T-helper 17 cell (primary cell): ENCODE measurements at regions not wholly inside any gene's neighbourhood (a gene's known extent, or its start where the extent isn't known, plus 50 kb on each side); places are given as distances from the start of the nearest gene placed in this dataset.

Experiments
- ATAC-seq: fragments of 150-1000 bp; cut with Tn5 transposase; 2 replicates; pipeline ENCODE4 v1.10.0; 2021; ENCODE audit warnings: mild to moderate bottlenecking, moderate library complexity
- DNase-seq, 3 donors: peaks; one replicate each; pipeline versions ENCODE4 v3.0.0 to v3.0.0-alpha.2; 2020 to 2021
- H3K9me3 ChIP-seq: one replicate; pipeline ENCODE4 v1.7.0; 2013; ENCODE audit warnings: low read length, mild to moderate bottlenecking; ENCODE audit not compliant: control insufficient read depth, poor library complexity, severe bottlenecking
- H3K27ac Mint-ChIP-seq: one replicate; pipeline ENCODE4 v1.8.0; 2022; ENCODE audit warnings: mild to moderate bottlenecking, moderate library complexity, mixed read lengths
- H3K27me3 Mint-ChIP-seq: one replicate; pipeline ENCODE4 v1.8.0; 2022; ENCODE audit warnings: mixed read lengths
- H3K36me3 Mint-ChIP-seq: one replicate; pipeline ENCODE4 v1.8.0; 2022; ENCODE audit warnings: low read depth, mixed read lengths
- H3K4me1 Mint-ChIP-seq: one replicate; pipeline ENCODE4 v1.8.0; 2022; ENCODE audit warnings: mild to moderate bottlenecking, mixed read lengths
- H3K4me3 Mint-ChIP-seq: one replicate; pipeline ENCODE4 v1.8.0; 2022; ENCODE audit warnings: mild to moderate bottlenecking, moderate library complexity, mixed read lengths

DNA sequence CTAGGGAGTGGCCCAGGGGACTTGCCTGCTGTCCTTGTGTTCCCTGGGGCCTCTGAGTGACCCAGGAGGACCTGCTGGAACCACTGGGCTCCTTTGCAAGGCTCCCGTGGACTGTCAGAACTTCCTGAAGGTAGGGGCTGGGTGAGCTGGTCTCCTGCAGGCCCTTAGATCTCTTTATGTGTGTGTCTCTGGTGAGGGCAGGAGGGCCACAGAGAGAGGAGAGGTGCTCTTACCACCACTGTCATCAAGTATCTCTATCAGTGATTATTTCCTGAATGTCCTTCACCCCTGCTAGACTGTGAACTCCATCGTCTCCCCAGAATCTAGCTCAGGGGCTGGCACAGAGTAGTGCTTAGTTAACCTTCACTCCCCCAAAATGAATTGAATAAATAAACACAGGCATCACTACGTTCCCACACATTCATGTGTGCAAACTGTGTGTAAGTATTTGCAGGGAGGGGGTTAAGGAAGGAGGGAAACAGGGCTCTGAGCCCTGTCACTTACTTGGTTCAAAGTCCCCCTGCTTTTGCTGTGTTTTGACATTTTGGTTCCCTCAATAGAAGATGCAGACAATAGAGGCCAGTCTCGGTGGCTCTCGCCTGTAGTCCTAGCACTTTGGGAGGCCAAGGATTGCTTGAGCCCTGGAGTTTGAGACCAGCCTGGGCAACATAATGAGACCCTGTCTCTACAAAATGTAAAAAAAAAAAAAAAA lies 100.8 kb upstream of the HAAO start:
- DNase-seq (no peak), ATAC-seq (no peak)
- peaks cover 2% of the 10 kb centered on the region for H3K4me1 Mint-ChIP-seq
- no peaks in the 10 kb centered on the region for H3K9me3 ChIP-seq
- no peak overlapping the region for H3K27ac Mint-ChIP-seq
- peaks cover 30% of the 10 kb centered on the region for H3K27me3 Mint-ChIP-seq
- no peak overlapping the region for H3K4me3 Mint-ChIP-seq
- H3K36me3 Mint-ChIP-seq = no peaks in the 10 kb centered on the region

DNA sequence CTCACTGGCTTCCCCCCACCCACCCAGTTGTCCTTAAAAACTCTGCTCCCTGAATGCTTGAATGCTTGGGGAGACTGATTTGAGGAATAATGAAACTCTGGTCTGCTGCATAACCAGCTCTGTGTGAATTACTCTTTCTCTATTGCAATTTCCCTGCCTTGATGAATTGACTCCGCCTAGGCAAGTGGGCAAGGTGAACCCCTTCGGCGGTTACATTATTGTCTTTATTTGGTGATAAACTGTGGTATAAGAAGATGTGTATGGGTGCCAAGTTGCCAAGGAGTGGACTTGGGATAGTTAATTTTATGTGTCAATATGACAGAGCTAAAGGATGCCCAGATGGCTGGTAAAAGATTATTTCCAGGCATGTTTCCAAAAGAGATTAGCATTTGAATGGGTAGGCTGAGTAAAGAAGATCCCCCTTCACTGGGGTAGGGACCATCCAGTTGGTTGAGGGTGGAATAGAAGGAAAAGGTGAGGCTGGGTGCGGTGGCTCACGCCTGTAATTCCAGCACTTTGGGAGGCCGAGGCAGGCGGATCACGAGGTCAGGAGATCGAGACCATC lies 98.5 kb upstream of the HAAO start:
- H3K9me3 ChIP-seq = no peaks in the 10 kb centered on the region
- DNase-seq (no peak), ATAC-seq (no peak)
- no peaks in the 10 kb centered on the region for H3K4me1 Mint-ChIP-seq
- no peaks in the 10 kb centered on the region for H3K36me3 Mint-ChIP-seq
- H3K4me3 Mint-ChIP-seq = no peak overlapping the region
- no peak overlapping the region for H3K27ac Mint-ChIP-seq
- H3K27me3 Mint-ChIP-seq = peaks cover 30% of the 10 kb centered on the region

GRCh38 chr2:42888321-42889245 lies 96.2 kb upstream of the HAAO start:
- Mint-ChIP-seq H3K36me3 (no peaks in the 10 kb centered on the region), H3K4me1 (no peaks in the 10 kb centered on the region), H3K4me3 (no peak overlapping the region), H3K27me3 (peaks cover 25% of the 10 kb centered on the region), H3K27ac (no peak overlapping the region)
- H3K9me3 ChIP-seq = no peaks in the 10 kb centered on the region
- DNase-seq (no peak), ATAC-seq (no peak)

GRCh38 chr2:42886921-42887320 lies 94.5 kb upstream of the HAAO start:
- ATAC-seq = no peak
- H3K9me3 ChIP-seq = no peaks in the 10 kb centered on the region
- Mint-ChIP-seq H3K4me3 (no peak overlapping the region), H3K36me3 (no peaks in the 10 kb centered on the region), H3K4me1 (no peaks in the 10 kb centered on the region), H3K27me3 (peaks cover 14% of the 10 kb centered on the region), H3K27ac (no peak overlapping the region)
- DNase-seq = no peak

- H3K9me3 ChIP-seq = no peaks in the 10 kb centered on the region
- Mint-ChIP-seq H3K4me3 (no peak overlapping the region), H3K36me3 (no peaks in the 10 kb centered on the region), H3K27me3 (no peaks in the 10 kb centered on the region), H3K27ac (no peak overlapping the region), H3K4me1 (no peaks in the 10 kb centered on the region)
- DNase-seq = no peak
- no peak for ATAC-seq
These were observed 90.4 kb upstream of the HAAO start for GRCh38 chr2:42882756-42883155.

DNA sequence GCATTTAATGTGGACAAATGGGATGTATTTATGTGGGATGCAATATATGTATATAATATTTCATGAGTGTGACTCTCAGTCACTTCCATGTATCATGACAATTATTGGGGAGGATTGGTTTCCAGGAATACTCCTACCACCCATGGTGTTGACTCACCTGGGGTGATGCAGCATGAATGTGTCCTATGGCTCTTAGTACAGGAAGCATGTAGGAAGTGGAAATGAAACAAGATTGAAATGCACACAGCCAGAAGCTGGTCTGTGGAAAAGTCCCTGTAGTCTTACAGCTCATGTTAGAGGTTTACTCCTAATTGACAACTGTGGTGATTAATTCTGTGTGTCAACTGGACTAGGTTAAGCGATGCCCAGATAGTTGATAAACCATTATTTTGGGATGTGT lies 89.3 kb upstream of the HAAO start:
- no peak for ATAC-seq
- no peaks in the 10 kb centered on the region for H3K9me3 ChIP-seq
- no peak overlapping the region for H3K27ac Mint-ChIP-seq
- H3K4me3 Mint-ChIP-seq = no peak overlapping the region
- no peaks in the 10 kb centered on the region for H3K36me3 Mint-ChIP-seq
- H3K4me1 Mint-ChIP-seq = no peaks in the 10 kb centered on the region
- no peak for DNase-seq
- H3K27me3 Mint-ChIP-seq = no peaks in the 10 kb centered on the region

DNA sequence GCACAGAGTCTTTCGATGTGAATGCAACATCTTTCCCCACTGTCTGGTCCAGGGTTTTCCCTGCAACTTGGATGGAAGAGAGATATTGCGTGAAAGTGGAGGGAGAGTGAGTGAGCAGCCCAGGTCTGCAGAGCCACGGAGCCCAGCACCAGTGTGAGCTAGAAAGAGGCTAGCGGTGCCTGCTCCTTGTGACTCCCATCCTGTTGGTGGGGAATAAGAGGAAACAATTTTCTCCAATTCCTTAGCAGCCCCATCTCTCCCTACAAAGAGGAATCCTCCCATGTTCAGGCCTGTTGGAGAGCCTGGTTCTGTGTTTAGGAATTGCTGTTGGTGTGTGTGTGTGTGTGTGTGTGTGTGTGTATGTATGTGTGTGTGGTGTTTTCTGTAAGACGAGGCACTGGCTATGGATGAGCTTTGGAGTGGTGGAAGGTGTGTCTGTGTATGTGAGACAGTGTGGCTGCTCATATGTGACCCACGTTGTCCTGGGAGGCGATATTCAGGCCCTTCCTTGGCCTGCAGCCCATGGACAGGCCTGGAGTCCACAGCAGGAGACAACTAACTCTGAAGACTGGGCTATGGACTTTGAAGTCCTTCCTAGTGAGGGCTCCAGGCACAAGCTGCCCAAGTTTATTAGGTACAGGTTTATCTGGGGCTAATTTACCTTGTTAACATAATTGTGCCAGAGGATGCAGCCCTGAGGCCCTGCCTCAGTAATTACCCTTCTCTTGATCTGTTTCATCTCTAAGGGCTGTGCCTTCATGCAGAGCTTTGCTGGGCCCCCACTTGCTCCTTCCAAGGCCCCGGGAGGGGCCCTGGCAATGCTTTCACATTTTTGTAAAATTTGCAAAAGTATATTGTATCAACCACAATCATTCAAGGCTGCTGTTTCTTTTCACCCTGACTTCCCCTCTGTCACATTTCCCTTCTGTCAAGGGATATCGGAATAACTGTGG lies 88.6 kb upstream of the HAAO start:
- ATAC-seq = no peak
- Mint-ChIP-seq H3K36me3 (no peaks in the 10 kb centered on the region), H3K4me1 (no peaks in the 10 kb centered on the region)

DNA sequence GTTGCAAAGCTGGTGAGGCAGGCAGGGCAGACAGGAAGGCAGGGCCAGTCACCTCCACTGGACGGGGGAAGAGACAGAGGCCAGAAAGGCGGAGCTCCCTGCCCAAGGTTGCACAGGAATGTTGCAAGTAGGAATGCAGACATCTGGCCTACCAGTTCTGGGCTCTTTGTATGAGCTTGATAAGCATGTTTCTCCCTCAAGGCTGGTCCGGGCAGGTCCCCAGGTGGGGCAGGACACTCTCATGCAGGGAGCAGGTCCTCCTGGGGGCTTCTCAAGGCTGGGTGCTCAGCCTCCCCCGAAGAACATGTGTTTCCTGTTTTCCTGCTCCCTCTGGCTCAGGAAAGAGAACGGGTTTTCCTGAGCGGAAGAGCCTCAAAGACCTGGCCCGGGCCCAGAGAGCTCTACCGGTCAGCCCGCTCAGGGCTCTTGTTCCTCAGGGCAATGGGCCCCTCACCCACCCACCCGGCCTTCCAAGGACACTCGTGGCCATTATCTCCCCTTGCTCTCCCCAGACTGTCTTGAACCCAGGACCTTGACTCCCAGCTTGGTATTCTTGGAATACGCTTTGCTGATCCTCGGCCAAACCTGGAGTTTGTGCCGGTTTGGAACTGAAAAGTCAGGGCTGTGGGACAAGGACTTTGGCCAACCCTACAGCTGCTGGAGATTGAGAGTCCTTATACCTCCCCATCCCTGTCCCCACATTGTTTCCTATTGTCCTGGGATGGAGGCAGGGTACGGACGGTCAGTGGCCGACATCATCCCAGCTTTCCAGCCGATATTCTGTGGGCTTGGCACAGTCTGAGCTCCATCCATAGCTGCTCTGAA lies 87.7 kb upstream of the HAAO start:
- DNase-seq = no peak

More for the DNA sequence above, 88.6 kb upstream of the HAAO start:
- H3K27ac Mint-ChIP-seq = no peak overlapping the region
- no peak overlapping the region for H3K4me3 Mint-ChIP-seq
- no peaks in the 10 kb centered on the region for H3K9me3 ChIP-seq
- no peaks in the 10 kb centered on the region for H3K27me3 Mint-ChIP-seq
- DNase-seq = no peak

GRCh38 chr2:42879121-42879705 lies 86.8 kb upstream of the HAAO start:
- ATAC-seq (no peak), DNase-seq (no peak)
- H3K4me3 Mint-ChIP-seq = no peak overlapping the region
- no peaks in the 10 kb centered on the region for H3K27me3 Mint-ChIP-seq
- H3K27ac Mint-ChIP-seq = no peak overlapping the region
- H3K9me3 ChIP-seq = no peaks in the 10 kb centered on the region
- no peaks in the 10 kb centered on the region for H3K36me3 Mint-ChIP-seq
- H3K4me1 Mint-ChIP-seq = no peaks in the 10 kb centered on the region

More for the DNA sequence above, 87.7 kb upstream of the HAAO start:
- Mint-ChIP-seq H3K4me1 (no peaks in the 10 kb centered on the region), H3K4me3 (no peak overlapping the region), H3K36me3 (no peaks in the 10 kb centered on the region), H3K27ac (no peak overlapping the region), H3K27me3 (no peaks in the 10 kb centered on the region)
- no peaks in the 10 kb centered on the region for H3K9me3 ChIP-seq
- no peak for ATAC-seq

- H3K4me3 Mint-ChIP-seq = no peak overlapping the region
- no peak for ATAC-seq
These were observed 86.2 kb upstream of the HAAO start for GRCh38 chr2:42878581-42878980.

GRCh38 chr2:42877936-42878335 lies 85.6 kb upstream of the HAAO start:
- Mint-ChIP-seq H3K4me3 (no peak overlapping the region), H3K36me3 (no peaks in the 10 kb centered on the region), H3K4me1 (no peaks in the 10 kb centered on the region), H3K27ac (no peak overlapping the region), H3K27me3 (no peaks in the 10 kb centered on the region)
- ATAC-seq (no peak), DNase-seq (no peak)
- no peaks in the 10 kb centered on the region for H3K9me3 ChIP-seq

More at GRCh38 chr2:42878581-42878980, 86.2 kb upstream of the HAAO start:
- no peaks in the 10 kb centered on the region for H3K9me3 ChIP-seq
- no peaks in the 10 kb centered on the region for H3K36me3 Mint-ChIP-seq
- no peak for DNase-seq
- no peaks in the 10 kb centered on the region for H3K4me1 Mint-ChIP-seq
- H3K27me3 Mint-ChIP-seq = no peaks in the 10 kb centered on the region
- H3K27ac Mint-ChIP-seq = no peak overlapping the region

DNA sequence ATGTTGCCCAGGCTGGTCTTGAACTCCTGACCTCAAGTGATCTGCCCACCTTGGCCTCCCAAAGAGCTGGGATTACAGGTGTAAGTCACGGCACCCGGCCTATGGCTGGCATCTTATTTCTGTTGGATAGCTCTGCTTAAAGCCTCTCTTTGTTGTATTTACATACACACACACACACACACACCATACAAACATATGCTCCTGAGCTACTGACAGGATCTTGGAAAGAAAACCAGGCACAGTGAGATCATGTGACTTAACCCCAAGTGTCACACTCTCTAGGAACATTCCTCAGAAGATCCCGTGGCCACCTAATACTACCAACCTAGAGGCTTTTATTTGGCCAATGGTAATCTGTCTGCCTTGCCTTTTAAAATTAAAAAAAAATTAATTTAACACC lies 85.1 kb upstream of the HAAO start:
- H3K27me3 Mint-ChIP-seq = no peaks in the 10 kb centered on the region
- no peaks in the 10 kb centered on the region for H3K9me3 ChIP-seq
- DNase-seq (no peak), ATAC-seq (no peak)
- H3K27ac Mint-ChIP-seq = no peak overlapping the region
- H3K36me3 Mint-ChIP-seq = no peaks in the 10 kb centered on the region
- no peak overlapping the region for H3K4me3 Mint-ChIP-seq
- no peaks in the 10 kb centered on the region for H3K4me1 Mint-ChIP-seq
